HepG2 (cell line): ENCODE measurements at regions not wholly inside any gene's neighbourhood (a gene's known extent, or its start where the extent isn't known, plus 50 kb on each side); places are given as distances from the start of the nearest gene placed in this dataset.
A peak's percentile ranks its signal among the peaks of the same experiment; 100 is the strongest.

Experiments used
- BCL6 ChIP-seq: IDR thresholded peaks from 2 replicates; pipeline ENCODE4 v1.6.1; 2016; ENCODE audit warnings: missing genetic modification reagents, missing compliant biosample characterization
- CEBPG ChIP-seq: IDR thresholded peaks from 2 replicates; pipeline ENCODE4 v1.6.1; 2016
- EP300 ChIP-seq, 3 experiments: sonication (generic) in 1 of 3; formaldehyde crosslinking in 1 of 3; IDR thresholded peaks; 2 replicates each; pipeline versions ENCODE4 v1.5.1 to v1.6.1; 2011 to 2020; ENCODE audit warnings: low read depth in 2 of 3, low read length in 2 of 3, borderline replicate concordance in 1 of 3, improper control_type of control experiment in 1 of 3, mild to moderate bottlenecking in 1 of 3, missing genetic modification reagents in 1 of 3, moderate library complexity in 1 of 3
- FOXA1 ChIP-seq, 2 experiments: fragments of 450-650 bp in 1 of 2; sonication (generic) in 1 of 2; formaldehyde crosslinking in 1 of 2; IDR thresholded peaks; 2 replicates each; pipeline versions ENCODE4 v1.4.0 to v1.6.1; 2016 to 2020; ENCODE audit warnings: missing genetic modification reagents in 1 of 2
- FOXA3 ChIP-seq: IDR thresholded peaks from 2 replicates; pipeline ENCODE4 v1.6.1; 2016; ENCODE audit warnings: missing genetic modification reagents, missing compliant biosample characterization
- FOXP1 ChIP-seq, 2 experiments: fragments of 450-650 bp in 1 of 2; IDR thresholded peaks; 2 replicates each; pipeline ENCODE4 v1.6.1; 2017 to 2018; ENCODE audit warnings: antibody characterized with exemption in 1 of 2
- HDAC2 ChIP-seq: sonication (generic); formaldehyde crosslinking; IDR thresholded peaks from 2 replicates; pipeline ENCODE4 v1.4.0; 2020; ENCODE audit warnings: missing genetic modification reagents
- HNF4A ChIP-seq: sonication (generic); formaldehyde crosslinking; IDR thresholded peaks from 2 replicates; pipeline ENCODE4 v1.4.0; 2020; ENCODE audit warnings: missing genetic modification reagents
- KMT2A ChIP-seq: sonication (generic); formaldehyde crosslinking; IDR thresholded peaks from 2 replicates; pipeline ENCODE4 v1.4.0; 2020; ENCODE audit warnings: missing genetic modification reagents
- NCOA2 ChIP-seq: sonication (generic); formaldehyde crosslinking; IDR thresholded peaks from 2 replicates; pipeline ENCODE4 v1.8.0; 2022; ENCODE audit warnings: inconsistent platforms
- NFIC ChIP-seq: IDR thresholded peaks from 2 replicates; pipeline ENCODE4 v1.6.1; 2012; ENCODE audit warnings: mild to moderate bottlenecking, low read length, inconsistent platforms
- RXRB ChIP-seq: IDR thresholded peaks from 2 replicates; pipeline ENCODE4 v1.6.1; 2016; ENCODE audit warnings: borderline replicate concordance, missing genetic modification reagents, missing compliant biosample characterization
- SOX13 ChIP-seq, 3 experiments: fragments of 450-650 bp in 1 of 3; sonication (generic) in 1 of 3; formaldehyde crosslinking in 1 of 3; IDR thresholded peaks in 2 of 3; conservative IDR thresholded peaks in 1 of 3; 2 replicates each; pipeline versions ENCODE4 v1.5.0 to v1.6.1; 2016 to 2020; ENCODE audit warnings: antibody characterized with exemption in 1 of 3, mild to moderate bottlenecking in 1 of 3, missing compliant biosample characterization in 1 of 3, missing genetic modification reagents in 1 of 3, moderate library complexity in 1 of 3
- SOX5 ChIP-seq: IDR thresholded peaks from 2 replicates; pipeline ENCODE4 v1.6.1; 2016; ENCODE audit warnings: borderline replicate concordance
- ZFX ChIP-seq: sonication (generic); formaldehyde crosslinking; IDR thresholded peaks from 2 replicates; pipeline ENCODE4 v1.4.0; 2020; ENCODE audit warnings: mild to moderate bottlenecking, low read depth, missing genetic modification reagents, moderate library complexity
- ZMYM2 ChIP-seq: sonication (generic); formaldehyde crosslinking; IDR thresholded peaks from 2 replicates; pipeline ENCODE4 v1.8.0; 2022; ENCODE audit warnings: mild to moderate bottlenecking, missing genetic modification reagents
- ZNF792 ChIP-seq: IDR thresholded peaks from 2 replicates; pipeline ENCODE4 v1.6.1; 2016
- TF ChIP-seq, protein P1 (sequence below): sonication (generic); formaldehyde crosslinking; IDR thresholded peaks from 2 replicates; pipeline ENCODE4 v1.8.0; 2023; ENCODE audit warnings: mild to moderate bottlenecking, missing genetic modification reagents
- TF ChIP-seq, protein P2 (sequence below): IDR thresholded peaks from 2 replicates; pipeline ENCODE4 v1.6.1; 2016; ENCODE audit warnings: mild to moderate bottlenecking
- TF ChIP-seq, protein P3 (sequence below): IDR thresholded peaks from 2 replicates; pipeline ENCODE4 v1.4.0; 2020; ENCODE audit warnings: mild to moderate bottlenecking, missing genetic modification reagents

DNA sequence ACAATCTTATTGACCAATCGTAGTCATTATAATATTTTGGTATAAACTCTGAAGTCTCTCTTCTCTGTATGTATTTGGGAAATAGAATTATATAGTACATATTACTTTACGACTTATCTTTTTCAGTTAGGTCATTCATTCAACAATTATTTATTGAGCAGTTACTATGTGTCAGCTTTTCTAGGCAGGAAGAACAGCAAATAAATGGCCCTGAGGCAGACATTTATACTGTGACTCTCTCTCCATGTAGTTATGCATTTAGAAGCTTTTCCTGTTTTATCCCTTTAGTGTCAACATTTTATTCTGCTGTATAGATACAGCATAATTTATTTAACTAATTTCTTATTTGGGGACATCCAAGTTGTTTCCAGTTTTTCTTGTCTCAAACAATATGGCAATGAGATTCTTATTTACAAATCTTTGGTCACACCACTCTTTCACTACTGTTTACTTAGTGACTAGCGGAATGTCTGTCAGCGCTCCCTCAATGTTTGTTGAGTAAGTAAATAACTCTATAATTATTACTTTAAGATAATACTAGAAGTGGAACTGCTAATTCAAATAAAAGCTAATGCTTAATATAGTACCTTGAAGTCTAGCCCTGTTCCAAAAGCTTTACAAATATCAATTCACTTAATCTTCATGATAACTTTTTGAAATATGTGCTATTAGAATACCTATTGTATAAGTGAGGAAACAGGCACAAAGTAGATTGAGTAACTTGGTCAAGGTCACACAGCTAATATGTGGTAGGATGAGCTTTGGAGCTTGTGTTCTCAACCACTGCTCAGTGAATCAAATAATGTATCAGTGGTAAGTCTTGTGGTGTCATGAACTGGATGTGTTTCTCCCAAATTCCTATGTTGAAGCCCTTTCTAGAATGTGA is 465.6 kb downstream of the SIPA1L2 start (continued):
- TF ChIP-seq HNF4A (CRISPR knock-in tag): 0 out of 2 replicates have a peak, but pooled peaks have one; percentile 37
- no peak for TF ChIP-seq ZFX
- TF ChIP-seq FOXA1 (IDR thresholded peaks at IDR 0.05): peak; percentile 80; the same call in 1 of the 2 replicates
- TF ChIP-seq FOXA1 (CRISPR knock-in tag; IDR thresholded peaks at IDR 0.05): peak; percentile 69
- no peak for TF ChIP-seq ZNF792 (CRISPR knock-in tag)
- TF ChIP-seq SOX13 (IDR thresholded peaks at IDR 0.05): no peak
- TF ChIP-seq SOX13 (CRISPR knock-in tag; conservative IDR thresholded peaks at IDR 0.05 in 1 of 2, IDR thresholded peaks at IDR 0.05 in 1 of 2): peak in 1 of 2 experiments; percentile 44; a peak in 2 of 4 replicates
- TF ChIP-seq NCOA2 (CRISPR knock-in tag): 0 out of 2 replicates have a peak, but pooled peaks have one; percentile 15
- 0 out of 2 replicates have a peak, but pooled peaks have one; percentile 15 for TF ChIP-seq HDAC2 (CRISPR knock-in tag)
- TF ChIP-seq KMT2A (CRISPR knock-in tag): no peak
- TF ChIP-seq CEBPG (CRISPR knock-in tag): peak; percentile 25; the same call in 1 of the 2 replicates
- TF ChIP-seq, protein P1, sequence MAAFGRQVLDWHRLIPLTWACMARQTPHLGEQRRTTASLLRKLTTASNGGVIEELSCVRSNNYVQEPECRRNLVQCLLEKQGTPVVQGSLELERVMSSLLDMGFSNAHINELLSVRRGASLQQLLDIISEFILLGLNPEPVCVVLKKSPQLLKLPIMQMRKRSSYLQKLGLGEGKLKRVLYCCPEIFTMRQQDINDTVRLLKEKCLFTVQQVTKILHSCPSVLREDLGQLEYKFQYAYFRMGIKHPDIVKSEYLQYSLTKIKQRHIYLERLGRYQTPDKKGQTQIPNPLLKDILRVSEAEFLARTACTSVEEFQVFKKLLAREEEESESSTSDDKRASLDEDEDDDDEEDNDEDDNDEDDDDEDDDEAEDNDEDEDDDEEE (CRISPR knock-in tag): no peak
- TF ChIP-seq SOX5 (CRISPR knock-in tag): peak; percentile 43
- TF ChIP-seq, protein P2, sequence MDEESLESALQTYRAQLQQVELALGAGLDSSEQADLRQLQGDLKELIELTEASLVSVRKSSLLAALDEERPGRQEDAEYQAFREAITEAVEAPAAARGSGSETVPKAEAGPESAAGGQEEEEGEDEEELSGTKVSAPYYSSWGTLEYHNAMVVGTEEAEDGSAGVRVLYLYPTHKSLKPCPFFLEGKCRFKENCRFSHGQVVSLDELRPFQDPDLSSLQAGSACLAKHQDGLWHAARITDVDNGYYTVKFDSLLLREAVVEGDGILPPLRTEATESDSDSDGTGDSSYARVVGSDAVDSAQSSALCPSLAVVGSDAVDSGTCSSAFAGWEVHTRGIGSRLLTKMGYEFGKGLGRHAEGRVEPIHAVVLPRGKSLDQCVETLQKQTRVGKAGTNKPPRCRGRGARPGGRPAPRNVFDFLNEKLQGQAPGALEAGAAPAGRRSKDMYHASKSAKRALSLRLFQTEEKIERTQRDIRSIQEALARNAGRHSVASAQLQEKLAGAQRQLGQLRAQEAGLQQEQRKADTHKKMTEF: peak; percentile 46; the same call in 1 of the 2 replicates
- TF ChIP-seq ZMYM2 (CRISPR knock-in tag): no peak
- TF ChIP-seq, protein P3, sequence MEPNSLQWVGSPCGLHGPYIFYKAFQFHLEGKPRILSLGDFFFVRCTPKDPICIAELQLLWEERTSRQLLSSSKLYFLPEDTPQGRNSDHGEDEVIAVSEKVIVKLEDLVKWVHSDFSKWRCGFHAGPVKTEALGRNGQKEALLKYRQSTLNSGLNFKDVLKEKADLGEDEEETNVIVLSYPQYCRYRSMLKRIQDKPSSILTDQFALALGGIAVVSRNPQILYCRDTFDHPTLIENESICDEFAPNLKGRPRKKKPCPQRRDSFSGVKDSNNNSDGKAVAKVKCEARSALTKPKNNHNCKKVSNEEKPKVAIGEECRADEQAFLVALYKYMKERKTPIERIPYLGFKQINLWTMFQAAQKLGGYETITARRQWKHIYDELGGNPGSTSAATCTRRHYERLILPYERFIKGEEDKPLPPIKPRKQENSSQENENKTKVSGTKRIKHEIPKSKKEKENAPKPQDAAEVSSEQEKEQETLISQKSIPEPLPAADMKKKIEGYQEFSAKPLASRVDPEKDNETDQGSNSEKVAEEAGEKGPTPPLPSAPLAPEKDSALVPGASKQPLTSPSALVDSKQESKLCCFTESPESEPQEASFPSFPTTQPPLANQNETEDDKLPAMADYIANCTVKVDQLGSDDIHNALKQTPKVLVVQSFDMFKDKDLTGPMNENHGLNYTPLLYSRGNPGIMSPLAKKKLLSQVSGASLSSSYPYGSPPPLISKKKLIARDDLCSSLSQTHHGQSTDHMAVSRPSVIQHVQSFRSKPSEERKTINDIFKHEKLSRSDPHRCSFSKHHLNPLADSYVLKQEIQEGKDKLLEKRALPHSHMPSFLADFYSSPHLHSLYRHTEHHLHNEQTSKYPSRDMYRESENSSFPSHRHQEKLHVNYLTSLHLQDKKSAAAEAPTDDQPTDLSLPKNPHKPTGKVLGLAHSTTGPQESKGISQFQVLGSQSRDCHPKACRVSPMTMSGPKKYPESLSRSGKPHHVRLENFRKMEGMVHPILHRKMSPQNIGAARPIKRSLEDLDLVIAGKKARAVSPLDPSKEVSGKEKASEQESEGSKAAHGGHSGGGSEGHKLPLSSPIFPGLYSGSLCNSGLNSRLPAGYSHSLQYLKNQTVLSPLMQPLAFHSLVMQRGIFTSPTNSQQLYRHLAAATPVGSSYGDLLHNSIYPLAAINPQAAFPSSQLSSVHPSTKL: peak; percentile 68
- TF ChIP-seq EP300 (IDR thresholded peaks at IDR 0.05; ENCODE audit: low read depth in 2 of 2, low read length in 2 of 2): peak in 1 of 2 experiments; percentile 32; a peak in 1 of 4 replicates
- no peak for TF ChIP-seq EP300 (CRISPR knock-in tag; IDR thresholded peaks at IDR 0.05; ENCODE audit: borderline replicate concordance)
- TF ChIP-seq FOXA3 (CRISPR knock-in tag): peak; percentile 89
- TF ChIP-seq BCL6: peak; percentile 21; the same call in 1 of the 2 replicates
- peak; percentile 32; the same call in 1 of the 2 replicates for TF ChIP-seq NFIC
- no peak for TF ChIP-seq RXRB (CRISPR knock-in tag)
- no peak for TF ChIP-seq FOXP1 (IDR thresholded peaks at IDR 0.05)
- peak; percentile 58 for TF ChIP-seq FOXP1 (CRISPR knock-in tag; IDR thresholded peaks at IDR 0.05)
